ENCODE measurements at regions not wholly inside any gene's neighbourhood (a gene's known extent, or its start where the extent isn't known, plus 50 kb on each side); places are given as distances from the start of the nearest gene placed in this dataset.

DNA sequence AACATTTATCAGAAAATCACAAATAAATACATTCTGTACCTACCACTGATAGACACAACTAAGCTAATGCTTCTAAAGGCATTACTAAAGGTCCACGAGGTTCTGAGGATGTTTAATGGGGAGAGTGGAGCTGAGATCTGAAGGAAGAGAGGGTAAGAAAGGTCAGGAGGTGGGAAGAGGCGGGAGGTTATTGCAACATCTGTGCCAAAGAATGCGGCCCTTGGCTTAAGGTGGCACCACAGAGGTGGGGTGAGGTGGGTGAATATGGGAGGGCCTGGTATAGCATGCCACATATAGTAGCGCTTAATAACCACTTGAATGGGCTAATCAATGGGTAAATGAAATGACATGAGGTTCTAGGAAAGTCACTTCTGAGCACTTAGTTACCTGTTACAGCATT, 217.8 kb upstream of the ATP5MC3 start:
- TF ChIP-seq, protein P1, sequence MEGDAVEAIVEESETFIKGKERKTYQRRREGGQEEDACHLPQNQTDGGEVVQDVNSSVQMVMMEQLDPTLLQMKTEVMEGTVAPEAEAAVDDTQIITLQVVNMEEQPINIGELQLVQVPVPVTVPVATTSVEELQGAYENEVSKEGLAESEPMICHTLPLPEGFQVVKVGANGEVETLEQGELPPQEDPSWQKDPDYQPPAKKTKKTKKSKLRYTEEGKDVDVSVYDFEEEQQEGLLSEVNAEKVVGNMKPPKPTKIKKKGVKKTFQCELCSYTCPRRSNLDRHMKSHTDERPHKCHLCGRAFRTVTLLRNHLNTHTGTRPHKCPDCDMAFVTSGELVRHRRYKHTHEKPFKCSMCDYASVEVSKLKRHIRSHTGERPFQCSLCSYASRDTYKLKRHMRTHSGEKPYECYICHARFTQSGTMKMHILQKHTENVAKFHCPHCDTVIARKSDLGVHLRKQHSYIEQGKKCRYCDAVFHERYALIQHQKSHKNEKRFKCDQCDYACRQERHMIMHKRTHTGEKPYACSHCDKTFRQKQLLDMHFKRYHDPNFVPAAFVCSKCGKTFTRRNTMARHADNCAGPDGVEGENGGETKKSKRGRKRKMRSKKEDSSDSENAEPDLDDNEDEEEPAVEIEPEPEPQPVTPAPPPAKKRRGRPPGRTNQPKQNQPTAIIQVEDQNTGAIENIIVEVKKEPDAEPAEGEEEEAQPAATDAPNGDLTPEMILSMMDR (IDR thresholded peaks at IDR 0.05; ENCODE audit: low read depth, low read length), result no peak
- no peak overlapping the region for H3K4me3 ChIP-seq (ENCODE audit: low read depth, low read length)

DNA sequence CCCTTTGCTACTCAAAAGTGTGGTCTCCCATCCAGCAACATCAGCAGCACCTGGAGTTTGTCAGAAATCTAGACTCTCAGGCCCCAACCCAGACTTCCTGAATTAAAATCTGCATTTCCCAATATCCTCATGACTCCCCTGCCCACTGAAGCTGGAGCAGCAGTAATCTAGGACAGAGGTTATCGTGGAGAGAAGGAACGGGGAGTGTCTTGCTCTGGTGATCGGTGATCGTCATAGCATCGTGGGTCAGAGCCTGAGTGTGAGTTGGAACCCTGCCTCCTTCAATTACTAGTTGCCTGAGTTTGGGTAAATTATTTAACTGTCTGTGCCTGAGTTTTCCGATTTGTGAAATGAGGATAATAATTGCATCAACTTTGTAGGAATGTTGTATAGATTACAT, 217.3 kb upstream of the ATP5MC3 start:
- no peak overlapping the region for H3K4me3 ChIP-seq (ENCODE audit: low read depth, low read length)
- TF ChIP-seq, protein P1 (IDR thresholded peaks at IDR 0.05; ENCODE audit: low read depth, low read length), result no peak

DNA sequence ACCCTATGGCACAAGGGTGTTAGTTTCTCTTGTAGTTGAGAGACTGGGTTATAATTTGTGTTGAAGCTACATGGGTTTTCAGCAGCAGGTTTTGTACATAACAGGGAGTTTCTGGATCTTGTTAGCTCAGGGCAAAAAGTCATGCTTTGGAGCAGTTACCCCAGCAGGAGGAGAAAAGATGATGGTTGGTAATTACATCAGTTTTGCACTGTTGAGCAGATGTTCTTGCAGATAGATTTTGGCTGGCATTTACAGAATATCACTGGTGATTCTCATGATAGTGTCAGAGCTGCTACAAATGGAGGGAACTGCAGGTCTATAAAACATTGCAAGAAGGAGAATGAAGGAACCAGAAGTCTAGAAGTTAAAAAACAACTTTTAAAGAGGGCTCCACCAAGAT, 215.2 kb upstream of the ATP5MC3 start:
- H3K4me3 ChIP-seq (ENCODE audit: low read depth, low read length), result no peak overlapping the region
- TF ChIP-seq, protein P1 (IDR thresholded peaks at IDR 0.05; ENCODE audit: low read depth, low read length), result no peak

DNA sequence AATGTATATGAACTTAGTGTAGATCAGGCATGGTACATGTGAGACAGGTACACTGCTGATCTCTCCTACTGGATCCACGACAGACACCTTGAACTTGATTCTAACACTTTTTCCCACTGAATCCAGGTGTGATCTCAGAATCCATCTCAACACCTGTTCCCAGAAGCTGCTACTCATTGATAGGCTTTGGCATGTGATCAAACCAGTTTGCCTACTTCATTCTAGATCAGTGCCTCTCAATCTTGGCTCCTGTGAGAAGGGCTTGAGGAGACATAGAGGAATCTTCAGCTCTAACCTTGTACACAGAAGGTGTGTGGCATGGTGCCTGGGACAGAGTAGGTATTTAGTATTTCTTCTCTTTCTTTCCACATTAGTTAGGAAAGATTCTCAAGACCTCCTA, 212.3 kb upstream of the ATP5MC3 start:
- no peak overlapping the region for H3K4me3 ChIP-seq (ENCODE audit: low read depth, low read length)
- TF ChIP-seq, protein P1 (IDR thresholded peaks at IDR 0.05; ENCODE audit: low read depth, low read length), result no peak

DNA sequence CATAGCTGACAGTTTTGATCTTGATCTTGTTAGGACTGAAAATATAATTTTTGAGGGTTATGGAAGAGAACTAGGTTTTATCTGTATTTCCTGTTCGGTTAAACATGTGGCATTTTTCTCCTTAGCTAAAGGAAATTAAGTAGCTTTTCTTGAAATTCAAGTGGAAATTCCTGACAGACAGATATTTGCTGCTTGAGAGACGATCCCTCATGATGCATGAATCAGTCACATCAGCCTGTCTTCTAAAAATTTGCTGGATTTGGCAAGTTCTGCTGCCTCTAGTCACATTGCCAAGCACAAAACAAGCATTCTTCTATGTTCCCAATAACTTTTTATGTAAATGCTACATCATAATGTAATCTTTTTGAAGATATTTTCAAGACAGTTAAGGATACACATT, 201.8 kb upstream of the ATP5MC3 start:
- TF ChIP-seq, protein P1 (IDR thresholded peaks at IDR 0.05; ENCODE audit: low read depth, low read length), result no peak
- no peak overlapping the region for H3K4me3 ChIP-seq (ENCODE audit: low read depth, low read length)

DNA sequence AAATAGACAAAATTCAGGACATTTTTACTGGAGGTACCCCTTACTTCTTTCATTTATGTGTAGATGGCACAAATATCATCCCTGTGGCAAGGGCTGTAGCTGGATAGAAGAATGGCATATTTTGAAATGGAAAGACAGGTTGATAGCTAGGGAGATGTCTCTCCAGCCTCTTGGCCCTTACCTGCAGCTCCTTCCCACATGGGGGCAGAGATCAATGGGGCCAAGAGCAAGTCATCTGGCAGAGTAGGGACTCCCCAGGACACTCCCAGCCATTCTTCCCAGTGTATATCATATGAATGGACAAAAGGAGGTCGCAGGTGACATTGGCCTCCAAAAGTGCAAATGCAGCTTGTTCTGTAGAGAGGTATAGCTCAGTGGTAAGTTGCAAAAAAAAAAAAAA, 192.2 kb upstream of the ATP5MC3 start:
- TF ChIP-seq, protein P1 (IDR thresholded peaks at IDR 0.05; ENCODE audit: low read depth, low read length), result no peak

DNA sequence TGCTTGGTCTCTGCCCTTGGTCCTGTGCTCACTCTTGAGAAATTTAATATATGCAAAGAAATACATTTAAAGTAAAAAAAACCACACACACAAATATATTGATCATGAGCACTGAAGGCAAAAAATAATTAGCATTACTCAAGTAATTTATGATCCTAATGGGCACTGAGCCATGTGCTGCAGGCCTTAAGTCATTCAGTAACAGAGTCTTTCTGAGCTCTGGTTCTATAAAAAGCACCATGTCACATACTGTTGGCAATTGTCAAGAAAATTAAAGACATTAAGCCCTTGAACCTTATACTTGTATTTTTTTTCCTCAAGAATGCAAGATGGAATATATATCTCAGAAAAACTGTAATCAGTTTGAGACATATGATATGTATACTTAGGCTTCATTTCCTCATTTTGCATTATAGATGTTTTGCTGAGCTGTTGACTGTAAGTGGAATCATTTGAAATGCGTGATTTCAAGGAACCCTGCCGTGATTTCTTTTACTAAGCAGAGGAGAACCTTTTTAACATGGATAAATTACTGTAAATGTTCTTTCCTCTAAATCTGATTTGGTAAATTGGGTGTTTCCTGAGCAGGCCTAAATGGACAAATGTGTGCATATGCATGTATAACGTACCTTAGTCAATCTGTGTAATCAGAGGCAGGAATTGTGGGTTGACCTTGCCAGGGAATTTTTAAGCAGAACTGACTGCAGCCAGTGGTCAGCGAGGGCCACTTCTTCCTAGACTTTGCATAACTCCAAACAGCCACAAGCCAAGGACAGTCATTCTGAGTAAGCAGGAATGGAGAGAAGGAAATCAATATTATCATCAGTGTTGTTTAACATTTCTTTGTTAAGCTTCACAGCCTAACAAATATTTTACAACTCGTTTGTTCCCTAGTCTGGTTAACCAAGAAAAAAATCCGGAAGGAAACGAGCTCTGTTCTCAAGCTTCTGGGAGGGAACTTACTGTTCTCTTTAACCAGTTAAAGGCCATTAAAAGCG, 191.5 kb upstream of the ATP5MC3 start:
- no peak overlapping the region for H3K4me3 ChIP-seq (ENCODE audit: low read depth, low read length)
- TF ChIP-seq, protein P1 (IDR thresholded peaks at IDR 0.05; ENCODE audit: low read depth, low read length), result no peak

More for the DNA sequence above, 192.2 kb upstream of the ATP5MC3 start:
- no peak overlapping the region for H3K4me3 ChIP-seq (ENCODE audit: low read depth, low read length)
